ENCODE measurements at regions not wholly inside any gene's neighbourhood (a gene's known extent, or its start where the extent isn't known, plus 50 kb on each side); places are given as distances from the start of the nearest gene placed in this dataset.

- TF ChIP-seq CTCF (IDR thresholded peaks at IDR 0.05) (no peak), POLR2A (IDR thresholded peaks at IDR 0.05) (no peak)
These were observed 212.1 kb upstream of the POU3F3 start for GRCh38 chr2:104641786-104642185.
